MM.1S (cell line): ENCODE measurements at regions not wholly inside any gene's neighbourhood (a gene's known extent, or its start where the extent isn't known, plus 50 kb on each side); places are given as distances from the start of the nearest gene placed in this dataset.
"Not testable (repeated sequence)": the region's sequence is repeated elsewhere in the genome, so short reads cannot be mapped to it uniquely, and the experiment has no call there.

Source experiments
- DNase-seq: peaks from one replicate; pipeline ENCODE4 v3.0.0-alpha.2; 2015
- H2AFZ ChIP-seq: fragments of 300-600 bp; sonication (generic); 2 replicates; pipeline ENCODE4 v1.6.0; 2016; ENCODE audit warnings: antibody characterized with exemption, low read length
- H3F3A ChIP-seq: fragments of 300-600 bp; sonication (generic); 2 replicates; pipeline ENCODE4 v1.6.1; 2016; ENCODE audit warnings: mild to moderate bottlenecking, antibody characterized with exemption, low read length, moderate library complexity, mixed read lengths; ENCODE audit not compliant: insufficient read depth
- H3K27ac ChIP-seq: fragments of 300-600 bp; sonication (generic); 2 replicates; pipeline ENCODE4 v1.5.1; 2016; ENCODE audit warnings: mild to moderate bottlenecking, low read length
- H3K27me3 ChIP-seq: fragments of 300-600 bp; sonication (generic); replicated peaks from 2 replicates; pipeline ENCODE4 v1.6.0; 2016; ENCODE audit warnings: low read length; ENCODE audit not compliant: insufficient read depth
- H3K36me3 ChIP-seq: fragments of 300-600 bp; sonication (generic); replicated peaks from 2 replicates; pipeline ENCODE4 v1.6.1; 2016; ENCODE audit warnings: mild to moderate bottlenecking, low read length, mixed read lengths; ENCODE audit not compliant: insufficient read depth
- H3K4me1 ChIP-seq: fragments of 300-600 bp; sonication (generic); 2 replicates; pipeline ENCODE4 v1.6.1; 2016; ENCODE audit warnings: low read length, mixed read lengths
- H3K4me2 ChIP-seq: fragments of 300-600 bp; sonication (generic); 2 replicates; pipeline ENCODE4 v1.6.0; 2016; ENCODE audit warnings: low read depth, low read length
- H3K4me3 ChIP-seq: fragments of 300-600 bp; sonication (generic); 2 replicates; pipeline ENCODE4 v1.5.1; 2016; ENCODE audit warnings: low read length, mixed read lengths
- H3K79me2 ChIP-seq: fragments of 300-600 bp; sonication (generic); 2 replicates; pipeline ENCODE4 v1.6.1; 2016; ENCODE audit warnings: mixed run types, low read length, mixed read lengths
- H3K9ac ChIP-seq: fragments of 300-600 bp; sonication (generic); 2 replicates; pipeline ENCODE4 v1.6.1; 2016; ENCODE audit warnings: low read length, mixed read lengths
- H3K9me2 ChIP-seq: fragments of 300-600 bp; sonication (generic); replicated peaks from 2 replicates; pipeline ENCODE4 v1.6.1; 2016; ENCODE audit warnings: mild to moderate bottlenecking, low read length, mixed read lengths; ENCODE audit not compliant: insufficient read depth
- H3K9me3 ChIP-seq: fragments of 300-600 bp; sonication (generic); replicated peaks from 2 replicates; pipeline ENCODE4 v1.6.1; 2016; ENCODE audit warnings: mild to moderate bottlenecking, low read length, mixed read lengths; ENCODE audit not compliant: insufficient read depth
- H4K20me1 ChIP-seq: fragments of 300-600 bp; sonication (generic); 2 replicates; pipeline ENCODE4 v1.6.1; 2016; ENCODE audit warnings: mild to moderate bottlenecking, low read length, moderate library complexity, mixed read lengths; ENCODE audit not compliant: insufficient read depth
- CTCF ChIP-seq: fragments of 300-600 bp; sonication (generic); IDR thresholded peaks from 2 replicates; pipeline ENCODE4 v1.5.1; 2016; ENCODE audit warnings: antibody characterized with exemption, low read length, mixed read lengths
- EZH2 ChIP-seq: fragments of 300-600 bp; sonication (generic); optimal IDR thresholded peaks from 2 replicates; pipeline ENCODE3; 2017; ENCODE audit warnings: low read depth, mild to moderate bottlenecking, antibody characterized with exemption, low read length, mixed read lengths
- EZH2phosphoT487 ChIP-seq: fragments of 300-600 bp; sonication (generic); IDR thresholded peaks from 2 replicates; pipeline ENCODE4 v1.6.1; 2018; ENCODE audit warnings: antibody characterized with exemption, low read length

DNA sequence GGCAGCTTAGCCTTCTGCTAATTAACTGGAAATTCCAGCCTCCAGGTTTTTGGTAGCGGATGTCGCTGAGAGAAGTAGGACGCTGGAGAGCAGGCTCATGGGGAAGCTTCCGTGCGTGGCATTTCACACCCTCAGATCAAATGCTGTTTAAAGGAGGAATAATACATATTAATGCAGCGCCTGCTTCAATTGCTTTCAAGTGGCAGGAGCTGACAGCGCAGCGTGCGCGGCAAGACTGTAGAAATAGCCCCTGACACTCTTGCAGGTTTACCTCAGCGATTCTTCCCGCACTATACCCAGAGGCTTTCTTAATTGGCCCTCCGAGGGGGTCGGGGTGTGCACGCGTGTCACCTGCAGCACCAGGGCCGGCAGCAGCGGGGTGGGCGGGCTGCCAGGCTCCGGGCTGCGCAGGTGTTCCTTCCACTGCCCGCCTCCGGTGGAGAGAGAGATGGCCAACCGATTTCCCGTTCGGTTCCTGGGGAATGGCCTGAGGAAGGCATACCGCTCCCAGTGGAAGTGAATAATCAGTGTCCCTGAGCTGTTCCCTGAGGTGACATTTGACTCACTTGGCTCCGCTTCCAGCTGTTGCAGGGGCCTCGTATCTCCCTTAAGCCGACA, 427.9 kb downstream of the KCTD16 start:
- TF ChIP-seq EZH2phosphoT487, result no peak
- Histone ChIP-seq H3K9me3 (no peaks in the 10 kb centered on the region), H3K27me3 (no peaks in the 10 kb centered on the region), H2AFZ (no peak overlapping the region), H3K9ac (no peak overlapping the region), H3K79me2 (no peaks in the 10 kb centered on the region), H3K4me2 (no peak overlapping the region), H4K20me1 (no peaks in the 10 kb centered on the region), H3K27ac (no peak overlapping the region), H3F3A (no peaks in the 10 kb centered on the region), H3K36me3 (no peaks in the 10 kb centered on the region), H3K4me1 (no peaks in the 10 kb centered on the region), H3K9me2 (no peaks in the 10 kb centered on the region), H3K4me3 (no peak overlapping the region)
- no peak for DNase-seq

DNA sequence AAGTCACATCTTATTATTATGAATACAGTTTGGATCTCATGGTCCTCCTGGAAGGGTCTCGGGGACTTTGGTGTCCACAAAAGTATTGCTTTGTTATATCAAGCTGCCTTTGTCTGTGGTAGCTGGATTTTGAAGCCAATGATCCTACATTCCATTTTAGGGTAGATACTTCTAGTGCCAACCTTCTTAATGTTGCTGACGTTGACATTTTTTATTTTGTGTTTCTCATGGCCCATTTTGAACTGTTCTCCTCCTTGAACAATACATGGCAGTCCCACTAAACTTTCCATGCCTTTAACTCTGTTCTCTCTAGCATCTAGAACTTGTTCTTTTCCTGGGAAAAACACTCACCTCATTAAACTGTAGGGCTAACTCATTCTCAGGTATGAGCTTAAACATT, 425.8 kb downstream of the KCTD16 start:
- Histone ChIP-seq H4K20me1 (no peaks in the 10 kb centered on the region), H2AFZ (no peak overlapping the region), H3F3A (no peaks in the 10 kb centered on the region), H3K4me1 (no peaks in the 10 kb centered on the region), H3K27me3 (no peaks in the 10 kb centered on the region), H3K36me3 (no peaks in the 10 kb centered on the region), H3K4me2 (no peak overlapping the region), H3K9ac (no peak overlapping the region), H3K9me3 (no peaks in the 10 kb centered on the region), H3K79me2 (no peaks in the 10 kb centered on the region), H3K9me2 (no peaks in the 10 kb centered on the region), H3K4me3 (no peak overlapping the region), H3K27ac (no peak overlapping the region)
- DNase-seq, result no peak
- no peak for TF ChIP-seq CTCF
- TF ChIP-seq EZH2phosphoT487, result no peak
- no peak for TF ChIP-seq EZH2

DNA sequence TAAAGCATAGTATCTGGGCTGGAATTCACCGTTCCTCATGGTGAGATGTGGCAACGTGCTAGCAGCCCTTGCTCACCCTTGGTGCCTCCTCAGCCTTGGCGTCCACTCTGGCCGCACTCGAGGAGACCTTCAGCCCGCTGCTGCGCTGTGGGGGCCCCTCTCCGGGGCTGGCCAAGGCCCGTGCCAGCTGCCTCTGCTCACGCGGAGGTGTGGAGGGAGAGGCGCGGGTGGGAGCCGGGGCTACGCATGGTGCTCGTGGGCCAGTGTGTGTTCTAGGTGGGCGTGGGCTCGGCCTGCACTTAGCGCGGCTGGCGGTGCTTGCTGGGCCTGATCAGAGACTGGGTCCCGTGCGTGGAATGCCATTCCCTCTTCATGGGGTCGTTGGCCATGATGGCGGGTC, 424.2 kb downstream of the KCTD16 start:
- H3K9ac ChIP-seq, result no peak overlapping the region
- TF ChIP-seq EZH2phosphoT487 (no peak), CTCF (no peak), EZH2 (no peak)
- no peaks in the 10 kb centered on the region for H3K9me2 ChIP-seq
- no peaks in the 10 kb centered on the region for H3F3A ChIP-seq
- H3K4me2 ChIP-seq, result no peak overlapping the region
- no peak overlapping the region for H3K27ac ChIP-seq
- H3K27me3 ChIP-seq, result no peaks in the 10 kb centered on the region
- H2AFZ ChIP-seq, result no peak overlapping the region
- H4K20me1 ChIP-seq, result no peaks in the 10 kb centered on the region
- no peaks in the 10 kb centered on the region for H3K4me1 ChIP-seq
- no peak overlapping the region for H3K4me3 ChIP-seq
- no peak for DNase-seq
- H3K36me3 ChIP-seq, result no peaks in the 10 kb centered on the region
- no peaks in the 10 kb centered on the region for H3K79me2 ChIP-seq
- no peaks in the 10 kb centered on the region for H3K9me3 ChIP-seq

- H2AFZ ChIP-seq, H3K9ac ChIP-seq, H3K36me3 ChIP-seq, H3K79me2 ChIP-seq, H3K27me3 ChIP-seq, H3K9me2 ChIP-seq, H3K27ac ChIP-seq, H3K4me1 ChIP-seq, H4K20me1 ChIP-seq, H3K4me2 ChIP-seq, H3F3A ChIP-seq, H3K4me3 ChIP-seq, H3K9me3 ChIP-seq, DNase-seq: not testable (repeated sequence)
These were observed 423.6 kb downstream of the KCTD16 start for GRCh38 chr5:144594234-144594633.
